Stimulated activated CD4-positive, alpha-beta T cell treated with anti-CD3 and anti-CD28 coated beads, Interleukin-4, amount 100 ng/mL, for 4 hours (primary cell): ENCODE measurements at regions not wholly inside any gene's neighbourhood (a gene's known extent, or its start where the extent isn't known, plus 50 kb on each side); places are given as distances from the start of the nearest gene placed in this dataset.

ENCODE experiments used
- DNase-seq, 2 experiments: peaks; one replicate each; pipeline ENCODE4 v3.0.0-alpha.2; 2020

- DNase-seq: no peak
Measured at GRCh38 chr2:6685447-6685846, 180.3 kb downstream of the CMPK2 start.

DNA sequence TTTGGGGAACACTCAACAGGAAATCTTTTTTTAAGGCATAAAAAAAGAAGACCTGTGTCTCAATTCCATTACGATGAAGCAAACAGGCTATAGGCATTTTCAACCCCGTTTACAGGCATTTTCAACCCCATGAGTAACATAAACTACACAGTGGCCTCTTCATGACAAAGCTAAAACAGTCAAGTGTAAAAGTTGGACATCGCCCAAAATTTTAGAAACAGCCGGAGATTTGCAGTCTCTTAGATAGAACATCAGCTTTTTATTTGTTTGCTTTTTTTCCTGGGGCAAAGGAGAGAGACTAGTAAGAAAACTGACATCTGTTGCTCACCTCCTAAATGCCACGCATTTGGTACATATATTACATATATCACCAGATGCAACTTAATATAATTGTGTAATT is 173.7 kb downstream of the CMPK2 start:
- DNase-seq: no peak

- no peak for DNase-seq
Measured at GRCh38 chr2:6692819-6693218, 172.9 kb downstream of the CMPK2 start.

- DNase-seq: no peak
Measured at GRCh38 chr2:6694555-6694954, 171.2 kb downstream of the CMPK2 start.

DNA sequence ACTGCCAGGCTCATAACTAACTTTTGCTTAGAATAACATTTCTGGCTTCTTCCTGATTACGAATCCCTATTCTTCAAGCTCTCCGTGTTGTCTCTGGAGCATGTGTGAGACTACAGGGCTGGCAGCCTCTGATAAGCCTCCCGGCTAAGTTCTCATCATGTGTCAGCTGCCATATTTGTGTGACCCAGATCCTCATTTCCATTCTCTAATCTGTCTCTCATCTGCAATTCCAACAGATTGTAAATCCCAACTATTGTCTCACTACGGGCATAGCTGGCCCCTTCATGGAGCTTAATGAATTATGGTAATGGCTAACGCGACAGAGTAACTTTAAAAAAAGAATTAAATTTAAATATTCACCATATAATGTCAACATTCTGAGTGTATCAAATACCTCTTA is 165.4 kb downstream of the CMPK2 start:
- DNase-seq: no peak

GRCh38 chr2:6704077-6704476 is 161.6 kb downstream of the CMPK2 start:
- DNase-seq: no peak

DNA sequence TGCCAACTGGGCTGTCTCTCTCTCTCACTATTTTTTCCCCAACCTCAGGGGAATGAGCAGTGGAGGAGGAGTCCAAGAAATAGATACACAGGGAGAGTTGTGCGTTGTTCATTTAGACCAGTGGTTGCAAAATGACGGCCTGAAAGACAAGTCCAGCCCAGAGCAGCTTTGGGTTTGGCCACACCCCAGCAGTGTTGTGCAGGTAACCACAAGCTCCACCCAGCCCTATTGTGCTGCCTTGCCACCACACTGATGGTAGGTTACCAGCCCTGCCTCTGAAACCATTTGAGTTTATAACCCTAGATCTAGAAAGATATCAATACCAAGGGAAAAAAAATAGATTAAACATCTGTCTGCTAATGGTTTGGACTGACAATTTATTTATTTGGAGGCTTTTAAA is 144.3 kb downstream of the CMPK2 start:
- no peak for DNase-seq

DNA sequence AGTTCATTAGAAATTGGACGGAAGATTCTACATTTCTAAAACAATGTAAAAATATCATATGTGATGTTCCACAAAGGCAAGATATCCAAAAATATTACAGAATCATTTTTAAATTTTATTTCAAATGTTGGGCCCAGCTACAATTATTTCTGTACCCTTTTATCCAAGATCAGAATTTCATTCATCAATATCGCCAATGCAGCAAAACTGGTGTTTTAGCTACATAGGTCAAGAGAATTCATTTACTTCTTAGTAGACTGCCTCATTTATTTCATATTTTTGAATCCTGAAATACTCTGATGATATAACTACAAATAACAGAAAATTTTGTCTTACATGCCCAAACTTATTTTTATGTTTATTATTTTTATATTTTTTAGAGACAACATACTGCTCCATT is 143.1 kb downstream of the CMPK2 start:
- DNase-seq: no peak

DNA sequence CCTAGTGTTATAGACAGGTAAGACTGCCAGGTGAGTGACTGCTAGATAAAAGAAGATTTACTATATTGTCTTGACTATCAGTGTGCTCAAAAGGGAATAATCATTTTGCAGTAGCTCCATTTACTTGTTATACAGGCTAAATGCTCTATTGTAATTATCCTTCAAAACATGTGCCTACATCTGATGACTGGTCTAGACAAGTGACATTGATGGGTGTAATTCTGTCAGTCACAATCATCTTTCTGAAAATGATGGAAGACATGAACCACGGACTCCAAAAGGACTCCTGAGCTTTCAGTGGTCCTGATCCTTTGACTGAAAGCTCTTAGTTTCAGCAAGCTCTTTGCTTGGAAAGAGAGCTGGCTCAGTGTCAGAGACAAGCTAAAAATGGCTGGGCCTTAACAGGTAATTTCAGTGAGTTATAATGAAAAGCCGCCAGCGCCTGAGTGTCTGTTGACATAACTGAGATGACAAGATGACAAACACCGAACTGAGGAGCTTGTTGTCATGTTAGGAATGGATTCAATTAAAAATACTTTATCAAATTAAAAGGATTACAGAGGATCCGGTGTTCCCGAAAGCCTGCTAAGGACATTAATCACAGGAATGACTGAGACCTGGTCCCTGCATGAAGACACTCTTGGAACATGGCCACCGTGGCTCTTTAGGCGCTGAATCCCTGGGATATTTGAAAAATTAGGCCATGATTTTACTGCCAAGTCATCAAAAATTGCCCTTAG is 141.7 kb downstream of the CMPK2 start:
- DNase-seq: no peak

DNA sequence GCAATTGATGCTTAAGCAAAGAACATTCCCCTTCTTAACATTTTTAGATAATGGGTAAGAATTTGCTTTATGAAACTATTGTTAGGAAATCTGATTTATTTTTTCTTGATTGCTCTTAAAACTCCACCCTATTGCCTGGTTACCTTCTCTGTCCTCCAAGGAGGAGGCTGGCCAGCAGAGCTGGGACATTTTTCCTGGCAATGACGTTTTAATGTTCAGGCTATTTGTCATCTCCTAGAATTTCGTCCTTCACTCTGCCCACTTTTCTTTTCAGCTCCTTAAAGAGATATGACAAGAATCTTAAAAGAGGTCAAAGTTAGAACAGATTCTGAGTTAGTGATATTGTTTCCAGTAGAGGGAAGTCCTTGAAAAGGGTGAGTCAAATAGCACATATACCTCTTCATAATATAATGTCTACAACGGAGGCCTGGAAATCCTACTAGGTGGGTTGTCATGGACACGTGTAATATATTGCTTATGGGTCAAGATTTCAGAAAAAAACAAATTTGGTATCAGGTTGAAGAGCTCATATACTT is 141.0 kb downstream of the CMPK2 start:
- no peak for DNase-seq

- no peak for DNase-seq
Measured at GRCh38 chr2:6728156-6728555, 137.6 kb downstream of the CMPK2 start.

GRCh38 chr2:6730003-6730402 is 135.7 kb downstream of the CMPK2 start:
- DNase-seq: no peak

DNA sequence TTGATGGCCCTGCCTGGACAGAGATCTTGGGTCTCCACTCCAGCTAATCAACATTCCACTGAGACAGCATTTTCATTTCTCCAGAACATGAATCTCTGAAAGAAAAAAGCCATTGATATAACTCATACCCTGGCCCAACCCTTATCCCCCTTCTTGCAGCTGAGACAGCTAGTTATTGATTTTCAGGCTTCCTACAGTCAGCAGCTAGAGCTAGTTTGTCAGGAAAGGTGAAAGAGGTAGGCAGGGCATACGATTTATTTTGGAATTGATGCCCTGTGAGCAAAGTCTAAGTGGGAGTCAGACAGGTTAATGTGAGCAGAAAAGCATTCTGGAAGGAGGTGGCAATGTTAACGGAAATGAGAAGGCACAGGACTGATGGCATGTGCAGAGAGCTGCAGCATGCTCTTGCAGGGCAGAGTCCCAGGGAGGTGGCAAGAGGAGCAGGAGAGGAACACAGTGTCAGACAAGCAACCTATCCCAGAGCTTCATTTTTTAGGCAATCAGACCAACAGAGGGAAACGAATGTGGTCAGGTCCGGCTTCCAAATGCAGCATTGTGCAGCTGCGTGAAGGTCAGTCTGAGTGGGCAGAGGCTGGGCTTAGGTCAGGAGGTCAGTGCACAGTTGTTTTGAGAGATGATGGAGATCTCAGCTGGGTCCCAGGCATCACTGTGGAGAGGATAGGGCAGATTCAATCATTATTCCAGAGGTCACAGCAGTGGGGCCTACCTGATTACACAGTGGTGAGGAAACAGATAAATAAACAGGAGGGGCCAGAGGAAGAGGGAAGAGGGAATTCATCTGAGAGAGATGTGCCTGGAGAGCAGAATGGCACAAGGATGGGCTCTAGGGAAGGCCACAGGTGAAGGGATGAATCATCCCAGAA is 134.8 kb downstream of the CMPK2 start:
- DNase-seq: no peak

DNA sequence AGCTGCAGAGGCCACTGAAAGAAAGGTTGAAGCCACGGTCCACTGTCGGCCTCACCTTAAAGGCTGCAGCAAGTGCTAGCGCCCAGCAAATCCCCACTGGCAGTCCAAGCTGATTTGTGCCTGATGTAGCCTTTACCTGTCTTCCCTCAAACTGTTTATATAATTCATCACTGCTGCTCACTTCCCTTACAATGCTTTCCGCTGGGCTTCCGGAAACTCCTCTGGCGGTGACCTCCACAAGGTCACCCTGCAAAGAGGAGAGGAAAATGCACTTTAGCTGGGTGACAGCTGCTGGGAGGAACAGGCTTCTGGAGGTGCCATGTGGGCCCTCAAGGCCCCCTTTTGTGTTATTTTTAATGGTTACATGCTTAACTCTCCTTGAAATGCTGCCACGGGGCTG is 126.2 kb downstream of the CMPK2 start:
- no peak for DNase-seq

DNA sequence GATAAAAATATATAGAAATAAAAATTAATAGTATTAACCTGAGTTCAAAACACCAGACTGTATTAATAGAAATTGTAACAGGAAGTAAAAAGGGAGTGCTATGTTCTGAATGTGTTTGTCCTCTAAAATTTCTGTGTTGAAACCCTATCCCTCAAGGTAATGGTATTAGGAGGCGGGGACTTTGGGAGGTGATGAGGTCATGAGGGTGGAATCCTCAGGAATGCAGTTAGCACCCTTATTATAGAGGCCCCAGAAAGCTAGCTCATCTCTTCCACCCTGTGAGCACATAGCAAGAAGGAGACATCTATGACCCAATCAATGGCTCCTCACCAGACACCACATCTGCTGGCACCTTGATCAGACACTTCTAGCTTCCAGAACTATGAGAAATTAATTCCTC is 124.5 kb downstream of the CMPK2 start:
- DNase-seq: no peak

DNA sequence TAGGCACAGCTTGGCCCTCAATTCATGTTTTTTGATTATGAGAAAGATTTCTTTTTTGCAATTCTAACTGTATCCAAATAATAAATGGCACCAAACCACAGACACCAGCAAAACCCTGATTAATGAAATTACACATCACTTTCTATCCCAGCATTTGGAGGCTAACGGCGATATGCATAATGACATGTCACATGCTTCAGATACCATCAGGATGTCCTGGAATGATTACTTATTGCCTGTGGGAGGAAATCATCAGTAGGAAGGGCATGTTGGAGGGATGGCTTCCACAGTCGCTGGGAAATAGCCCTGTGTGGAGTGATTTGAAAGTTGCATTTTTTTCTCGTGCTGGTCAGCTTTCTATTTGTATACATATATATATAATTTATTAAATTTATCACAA is 121.7 kb downstream of the CMPK2 start:
- DNase-seq: no peak

GRCh38 chr2:6747433-6747832 is 118.3 kb downstream of the CMPK2 start:
- no peak for DNase-seq

GRCh38 chr2:6748406-6749067 is 117.2 kb downstream of the CMPK2 start:
- DNase-seq: no peak

DNA sequence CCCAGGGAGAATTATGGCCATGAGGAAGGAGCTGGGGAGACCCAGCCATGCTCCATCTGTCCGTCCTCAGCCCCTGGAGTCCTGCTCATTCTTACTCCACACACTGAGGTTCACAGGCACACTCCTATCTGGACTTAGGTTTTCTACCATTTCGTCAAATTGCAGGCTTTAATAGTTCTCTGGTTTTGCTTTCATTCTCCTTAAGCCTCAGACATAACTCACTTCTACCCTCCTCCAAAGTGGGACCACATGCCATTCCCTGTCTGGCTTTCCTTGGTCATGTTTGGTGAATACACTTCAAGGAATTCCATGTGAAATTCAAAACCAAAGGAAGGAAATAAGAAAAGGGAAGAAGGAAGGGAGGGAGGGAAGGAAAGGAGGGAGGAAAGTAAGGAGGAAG is 115.7 kb downstream of the CMPK2 start:
- no peak for DNase-seq

- no peak for DNase-seq
Measured at GRCh38 chr2:6750411-6751158, 115.1 kb downstream of the CMPK2 start.

DNA sequence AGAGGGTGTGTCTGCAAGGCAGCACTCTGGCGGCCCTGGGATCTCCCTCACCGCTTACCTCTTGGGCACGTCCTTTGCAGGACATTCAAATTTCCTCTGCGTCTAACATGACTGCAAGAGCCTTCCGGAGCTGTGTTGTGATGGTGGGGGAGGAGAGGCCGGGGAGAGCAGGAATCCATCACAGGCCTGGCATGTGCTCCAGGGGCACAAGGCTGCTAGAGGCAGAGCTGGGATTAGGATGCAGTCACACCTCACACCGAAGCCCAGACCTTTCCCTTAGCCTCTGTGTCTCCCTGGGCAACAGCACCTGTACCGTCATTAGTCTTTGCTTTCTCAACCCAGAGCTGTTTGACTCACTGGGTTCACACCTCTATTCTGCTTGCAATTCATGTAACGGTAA is 111.3 kb downstream of the CMPK2 start:
- DNase-seq: no peak

DNA sequence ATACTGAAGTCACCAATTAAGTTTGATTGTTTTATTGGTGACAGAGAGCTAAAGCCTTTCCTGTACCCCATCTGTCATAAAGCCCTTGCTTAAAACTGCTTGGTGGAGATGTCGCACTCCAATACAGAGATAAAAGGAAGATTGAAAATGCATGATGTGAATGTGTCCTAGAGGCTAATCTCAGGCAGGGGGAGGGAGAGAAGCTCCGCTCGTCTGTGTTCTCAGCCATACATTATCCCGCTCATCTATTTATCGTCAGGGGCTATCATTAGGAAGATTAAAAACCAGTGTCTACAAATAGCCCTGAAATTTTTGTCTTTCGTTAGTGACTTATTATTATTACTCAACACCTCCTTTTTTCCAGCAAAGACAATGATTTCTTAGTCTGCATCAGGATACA is 110.3 kb downstream of the CMPK2 start:
- no peak for DNase-seq

GRCh38 chr2:6757215-6757614 is 108.5 kb downstream of the CMPK2 start:
- no peak for DNase-seq
